Hepatocyte (in vitro differentiated cells): ENCODE measurements at regions not wholly inside any gene's neighbourhood (a gene's known extent, or its start where the extent isn't known, plus 50 kb on each side); places are given as distances from the start of the nearest gene placed in this dataset.
A peak's percentile ranks its signal among the peaks of the same experiment; 100 is the strongest.

ENCODE experiments used
- DNase-seq: peaks from one replicate; pipeline ENCODE4 v3.0.0-alpha.2; 2016; ENCODE audit warnings: low spot score
- H2AFZ ChIP-seq: fragments of 200-600 bp; sonication (generic); 2 replicates; pipeline ENCODE4 v1.6.0; 2016; ENCODE audit warnings: antibody characterized with exemption, mild to moderate bottlenecking
- H3K27ac ChIP-seq: fragments of 200-600 bp; sonication (generic); 2 replicates; pipeline ENCODE4 v1.5.1; 2016; ENCODE audit warnings: mild to moderate bottlenecking
- H3K27me3 ChIP-seq: fragments of 200-600 bp; sonication (generic); 2 replicates; pipeline ENCODE4 v1.6.1; 2016
- H3K36me3 ChIP-seq: fragments of 200-600 bp; sonication (generic); replicated peaks from 2 replicates; pipeline ENCODE4 v1.5.1; 2016; ENCODE audit warnings: low read depth; ENCODE audit not compliant: insufficient read depth
- H3K4me1 ChIP-seq: fragments of 200-600 bp; sonication (generic); 2 replicates; pipeline ENCODE4 v1.5.1; 2016; ENCODE audit warnings: mild to moderate bottlenecking, moderate library complexity; ENCODE audit not compliant: insufficient read depth
- H3K4me2 ChIP-seq: fragments of 200-600 bp; sonication (generic); 2 replicates; pipeline ENCODE4 v1.6.0; 2016
- H3K4me3 ChIP-seq: fragments of 200-600 bp; sonication (generic); 2 replicates; pipeline ENCODE4 v1.5.1; 2016; ENCODE audit warnings: mild to moderate bottlenecking
- H3K79me2 ChIP-seq: fragments of 200-600 bp; sonication (generic); 2 replicates; pipeline ENCODE4 v1.6.0; 2017; ENCODE audit warnings: mild to moderate bottlenecking
- H3K9me2 ChIP-seq: fragments of 200-600 bp; sonication (generic); replicated peaks from 2 replicates; pipeline ENCODE4 v1.6.0; 2017; ENCODE audit warnings: mild to moderate bottlenecking; ENCODE audit not compliant: insufficient read depth
- H3K9me3 ChIP-seq: fragments of 200-600 bp; sonication (generic); 2 replicates; pipeline ENCODE4 v1.5.1; 2016; ENCODE audit warnings: low read depth, mild to moderate bottlenecking
- H4K20me1 ChIP-seq: fragments of 200-600 bp; sonication (generic); 2 replicates; pipeline ENCODE4 v1.6.0; 2016; ENCODE audit warnings: mild to moderate bottlenecking; ENCODE audit not compliant: insufficient read depth, poor library complexity, severe bottlenecking
- CTCF ChIP-seq: fragments of 200-600 bp; sonication (generic); IDR thresholded peaks from 2 replicates; pipeline ENCODE4 v1.5.1; 2016; ENCODE audit warnings: antibody characterized with exemption, mild to moderate bottlenecking; ENCODE audit not compliant: poor library complexity
- EZH2 ChIP-seq: fragments of 200-600 bp; sonication (generic); IDR thresholded peaks from 2 replicates; pipeline ENCODE4 v1.6.1; 2016; ENCODE audit warnings: antibody characterized with exemption, mild to moderate bottlenecking, borderline replicate concordance
- EZH2phosphoT487 ChIP-seq: fragments of 200-600 bp; sonication (generic); IDR thresholded peaks from one replicate; pipeline ENCODE4 v1.6.1; 2018; ENCODE audit warnings: antibody characterized with exemption, mild to moderate bottlenecking, low read depth, moderate library complexity; ENCODE audit not compliant: unreplicated experiment, severe bottlenecking
- WGBS: methylation state at CpG from one replicate; pipeline ENCODE4 v1.1.6; 2016; ENCODE audit warnings: low lambda C conversion rate; ENCODE audit errors: missing lambda C conversion rate; 5-methylcytosine and 5-hydroxymethylcytosine counted together

- DNase-seq: no peak
- Histone ChIP-seq H3K4me3 (no peak overlapping the region), H3K27me3 (no peaks in the 10 kb centered on the region), H3K79me2 (no peaks in the 10 kb centered on the region), H3K36me3 (no peaks in the 10 kb centered on the region), H3K4me2 (no peak overlapping the region), H3K27ac (no peak overlapping the region), H3K9me2 (no peaks in the 10 kb centered on the region), H2AFZ (peak overlapping the region; percentile 49), H4K20me1 (no peaks in the 10 kb centered on the region), H3K9me3 (no peaks in the 10 kb centered on the region), H3K4me1 (peaks cover 9% of the 10 kb centered on the region)
- whole genome bisulfite sequencing: 75% methylated on average over 6 of the region's 6 CpGs
- TF ChIP-seq CTCF: no peak
- TF ChIP-seq EZH2: no peak
- no peak for TF ChIP-seq EZH2phosphoT487
These were observed 141.2 kb upstream of the HDAC9 start for GRCh38 chr7:18354108-18355085.

GRCh38 chr7:18356191-18356645 lies 139.3 kb upstream of the HDAC9 start:
- no peak for TF ChIP-seq EZH2
- TF ChIP-seq CTCF: peak; percentile 62
- TF ChIP-seq EZH2phosphoT487: no peak
- Histone ChIP-seq H3K4me3 (no peak overlapping the region), H3K9me3 (no peaks in the 10 kb centered on the region), H3K9me2 (no peaks in the 10 kb centered on the region), H3K27me3 (no peaks in the 10 kb centered on the region), H3K27ac (no peak overlapping the region), H2AFZ (no peak overlapping the region), H3K4me2 (peak overlapping the region; percentile 30), H3K79me2 (no peaks in the 10 kb centered on the region), H3K36me3 (no peaks in the 10 kb centered on the region), H3K4me1 (peaks cover 9% of the 10 kb centered on the region), H4K20me1 (no peaks in the 10 kb centered on the region)
- WGBS: 9% methylated on average over 5 of the region's 5 CpGs
- DNase-seq: peak; percentile 23

GRCh38 chr7:18357691-18358090 lies 137.9 kb upstream of the HDAC9 start:
- peaks cover 9% of the 10 kb centered on the region for H3K4me1 ChIP-seq
- no peak overlapping the region for H3K4me3 ChIP-seq
- no peak overlapping the region for H2AFZ ChIP-seq
- H4K20me1 ChIP-seq: no peaks in the 10 kb centered on the region
- H3K27ac ChIP-seq: no peak overlapping the region
- H3K36me3 ChIP-seq: no peaks in the 10 kb centered on the region
- TF ChIP-seq EZH2 (no peak), CTCF (no peak), EZH2phosphoT487 (no peak)
- H3K9me2 ChIP-seq: no peaks in the 10 kb centered on the region
- H3K27me3 ChIP-seq: no peaks in the 10 kb centered on the region
- no peak overlapping the region for H3K4me2 ChIP-seq
- no peaks in the 10 kb centered on the region for H3K79me2 ChIP-seq
- no peak for DNase-seq
- H3K9me3 ChIP-seq: no peaks in the 10 kb centered on the region
- 94% methylated on average over 1 of the region's 1 CpG for WGBS
